OCI-LY1 (cell line): ENCODE measurements at regions not wholly inside any gene's neighbourhood (a gene's known extent, or its start where the extent isn't known, plus 50 kb on each side); places are given as distances from the start of the nearest gene placed in this dataset.

ENCODE experiments used
- CTCF ChIP-seq: fragments of 200-600 bp; sonication (generic), shearing (Covaris generic); IDR thresholded peaks from 2 replicates; pipeline ENCODE4 v1.5.1; 2017; ENCODE audit warnings: mild to moderate bottlenecking, antibody characterized with exemption, low read length, moderate library complexity, mixed read lengths
- EZH2 ChIP-seq: fragments of 200-600 bp; sonication (generic), shearing (Covaris generic); IDR thresholded peaks from 2 replicates; pipeline ENCODE4 v1.8.0; 2017; ENCODE audit warnings: borderline replicate concordance, mixed run types, mild to moderate bottlenecking, antibody characterized with exemption, low read length, moderate library complexity, mixed read lengths

GRCh38 chr1:219397511-219397910 is 215.4 kb downstream of the ZC3H11B start:
- TF ChIP-seq CTCF, result no peak
- TF ChIP-seq EZH2, result no peak
